ENCODE measurements at regions not wholly inside any gene's neighbourhood (a gene's known extent, or its start where the extent isn't known, plus 50 kb on each side); places are given as distances from the start of the nearest gene placed in this dataset.

DNA sequence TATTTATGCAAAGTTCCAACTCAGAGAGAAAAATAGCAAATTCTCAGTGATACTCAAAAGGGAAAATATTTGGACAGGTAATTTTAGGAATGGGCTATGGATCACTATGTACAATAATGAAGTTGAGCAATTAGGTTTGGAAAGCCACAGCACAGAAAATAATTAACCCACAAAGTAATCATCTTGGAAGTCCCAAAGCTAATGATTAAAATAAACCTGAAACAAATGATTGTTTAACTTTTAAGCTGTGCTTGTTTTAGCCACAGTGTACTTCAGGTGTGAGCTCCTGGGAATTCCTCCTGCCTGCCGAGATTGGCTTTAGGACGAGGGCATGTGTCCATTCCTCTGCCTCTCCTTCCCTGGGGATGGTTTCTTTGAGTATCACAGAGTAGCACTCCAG lies 403.9 kb downstream of the ZSWIM6 start:
- DNase-seq (ENCODE audit: low spot score) (no peak), FAIRE-seq (no peak)

DNA sequence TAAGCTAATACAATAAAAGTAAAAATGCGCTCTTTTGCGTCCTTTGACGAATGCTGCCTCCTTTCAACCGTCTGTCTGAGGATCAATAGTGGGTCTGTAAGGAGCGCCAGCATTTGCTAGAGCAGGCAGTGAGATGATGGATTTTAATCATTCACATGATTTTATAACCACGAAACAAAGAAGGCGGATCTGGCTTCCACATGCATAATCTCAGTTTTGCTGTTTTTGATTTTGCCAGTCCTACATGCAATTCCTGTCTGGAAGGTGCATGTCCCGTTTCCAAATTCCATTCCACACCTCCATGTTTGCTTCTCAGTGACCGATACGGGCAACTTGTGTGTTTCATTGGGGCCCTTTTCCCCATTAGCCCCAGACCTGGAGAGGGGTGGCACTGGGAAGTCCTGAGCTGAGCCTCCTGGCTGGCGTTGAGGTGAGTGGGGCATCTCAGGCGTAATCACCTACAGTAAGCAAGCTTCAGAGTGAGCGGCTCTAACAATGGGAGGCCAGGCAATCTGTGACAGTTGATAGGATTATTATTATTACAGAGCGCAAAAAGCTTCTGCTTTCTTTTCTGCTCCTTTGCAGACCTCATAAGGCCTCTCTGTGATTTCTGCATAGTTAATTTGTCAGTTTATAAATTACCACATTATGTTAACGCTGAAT lies 405.4 kb downstream of the ZSWIM6 start:
- no peak for DNase-seq (ENCODE audit: low spot score)
- no peak for FAIRE-seq

DNA sequence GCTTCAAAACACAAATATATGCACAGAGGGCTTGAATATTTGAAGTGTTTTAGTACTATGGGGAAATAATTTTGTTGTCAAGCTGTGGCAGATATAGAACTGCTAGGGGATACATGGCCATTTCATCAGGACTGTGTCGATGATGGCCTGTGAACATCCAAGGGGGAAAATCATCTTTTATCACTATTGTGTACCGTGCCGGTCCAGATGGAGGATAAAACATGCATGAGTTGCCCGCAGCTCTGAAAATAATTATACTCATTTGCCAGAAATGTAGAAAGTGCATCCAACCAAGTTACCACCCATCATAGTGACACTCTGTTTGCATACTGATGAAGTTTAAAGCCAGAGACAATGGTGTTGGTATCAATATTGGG lies 405.9 kb downstream of the ZSWIM6 start:
- no peak for FAIRE-seq
- no peak for DNase-seq (ENCODE audit: low spot score)

DNA sequence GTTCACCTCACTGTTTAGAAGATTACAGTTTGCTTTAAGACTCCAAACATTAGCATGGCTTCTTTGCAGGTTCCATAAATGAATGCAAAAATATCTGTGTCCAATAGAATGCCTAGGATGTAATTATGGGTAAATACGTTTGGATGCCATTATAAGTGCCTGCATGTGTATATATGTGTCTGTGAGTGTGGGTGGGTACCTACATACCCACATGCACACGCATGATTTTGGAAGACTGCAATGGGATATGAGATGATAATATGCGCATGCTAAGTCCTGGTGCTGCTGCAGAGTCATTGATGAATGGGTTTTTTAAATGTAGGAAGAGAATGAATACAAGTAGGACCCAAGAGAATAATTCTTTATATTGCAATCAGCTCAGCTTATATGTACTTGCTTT lies 406.4 kb downstream of the ZSWIM6 start:
- DNase-seq (ENCODE audit: low spot score) (no peak), FAIRE-seq (no peak)

DNA sequence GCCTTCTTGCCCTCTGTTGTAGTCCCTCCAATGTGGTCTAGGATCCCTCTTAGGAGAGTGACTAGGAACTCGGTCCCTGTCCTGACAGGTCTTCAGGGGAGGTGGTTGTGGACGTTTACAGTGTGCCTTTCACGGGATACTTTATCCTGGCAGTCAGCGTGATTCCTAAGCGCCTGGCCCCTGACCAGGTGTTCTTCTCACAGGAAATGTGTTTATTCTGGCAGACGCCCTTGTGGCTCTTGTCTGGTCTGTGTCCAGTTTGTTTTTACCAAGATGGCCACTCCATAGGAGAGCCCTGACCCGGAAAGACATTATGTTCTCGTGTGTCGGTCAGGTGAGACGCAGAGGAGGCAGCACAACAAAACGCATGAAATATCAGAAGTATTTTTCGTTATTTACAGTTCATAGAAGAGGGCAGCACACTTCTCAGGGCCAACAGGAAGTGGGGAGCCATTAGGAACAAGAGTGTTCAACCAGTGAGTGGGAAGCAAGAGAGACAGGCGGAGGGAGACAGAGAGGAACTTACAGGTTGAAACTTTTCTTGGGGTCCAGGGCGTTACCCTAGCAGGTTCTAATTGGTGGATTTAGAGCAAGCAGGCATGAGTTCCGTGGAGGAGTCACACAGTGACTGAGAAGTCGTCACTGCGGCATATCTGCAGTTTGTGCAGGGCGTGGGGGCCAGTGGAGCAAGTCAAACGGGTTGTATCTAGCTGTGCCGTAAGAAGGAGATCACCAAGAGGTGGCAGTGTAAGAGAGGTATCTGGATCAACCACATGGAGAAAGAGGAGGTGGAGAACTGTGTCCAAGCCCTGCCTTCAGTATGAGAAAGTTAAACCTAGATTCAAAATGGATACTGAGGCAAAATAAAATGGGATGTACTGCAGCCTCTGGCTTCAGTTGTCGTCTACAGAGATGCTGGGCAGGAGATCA lies 412.9 kb downstream of the ZSWIM6 start:
- no peak for DNase-seq (ENCODE audit: low spot score)
- FAIRE-seq = no peak

DNA sequence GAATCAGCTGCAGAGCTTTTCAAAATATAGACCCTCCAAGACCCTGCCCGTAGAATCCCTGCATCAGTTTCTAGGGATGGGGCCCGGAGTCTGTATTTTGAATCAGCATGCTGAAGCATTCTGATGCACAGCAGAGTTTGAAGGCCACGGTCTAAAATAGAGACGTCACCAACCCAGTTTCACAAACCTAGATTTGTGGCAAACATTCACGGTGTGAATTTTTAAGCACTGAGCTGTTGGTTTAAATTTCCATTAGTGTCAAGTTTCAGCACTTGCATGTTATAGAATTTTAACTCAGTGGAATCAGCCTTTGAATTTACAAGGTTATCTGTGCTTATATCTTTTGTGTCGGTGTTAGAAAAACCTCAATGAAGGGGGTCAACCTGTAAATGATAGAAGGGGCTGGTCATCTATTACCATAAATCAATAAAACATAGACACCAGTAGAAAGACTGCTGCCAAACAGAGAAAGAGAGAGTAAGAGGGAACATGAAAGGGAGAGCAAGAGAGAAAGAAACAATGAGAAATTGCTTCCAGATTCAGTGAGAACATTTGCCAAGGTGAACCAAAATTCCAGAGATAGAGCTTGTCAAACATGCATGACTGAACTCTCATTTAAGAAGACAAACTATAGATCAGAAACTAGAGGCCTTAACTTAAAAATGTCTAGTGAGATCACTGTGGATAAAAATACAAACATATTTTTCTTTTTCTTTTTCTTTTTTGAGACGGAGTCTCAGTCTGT lies 414.9 kb downstream of the ZSWIM6 start:
- FAIRE-seq = no peak
- no peak for DNase-seq (ENCODE audit: low spot score)

DNA sequence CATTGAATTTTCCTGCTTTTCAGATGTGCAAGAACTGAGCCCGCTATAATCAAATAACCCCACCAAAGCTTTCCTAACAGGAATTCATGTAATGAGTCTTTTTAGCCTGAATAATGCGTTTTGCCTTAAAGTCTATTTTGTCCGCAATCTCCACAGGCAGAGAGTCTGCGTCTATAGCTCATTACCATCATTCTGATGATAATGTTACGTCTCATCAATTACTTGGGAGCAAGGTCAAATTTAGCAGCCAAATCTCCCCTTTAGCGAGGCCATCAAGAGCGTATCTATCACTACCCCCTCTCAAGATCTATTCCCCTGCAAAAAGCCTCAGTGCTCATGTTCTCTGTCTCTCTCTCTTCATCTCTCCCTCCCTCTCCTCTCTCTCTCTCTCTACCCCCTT lies 416.1 kb downstream of the ZSWIM6 start:
- FAIRE-seq (no peak), DNase-seq (ENCODE audit: low spot score) (no peak)

DNA sequence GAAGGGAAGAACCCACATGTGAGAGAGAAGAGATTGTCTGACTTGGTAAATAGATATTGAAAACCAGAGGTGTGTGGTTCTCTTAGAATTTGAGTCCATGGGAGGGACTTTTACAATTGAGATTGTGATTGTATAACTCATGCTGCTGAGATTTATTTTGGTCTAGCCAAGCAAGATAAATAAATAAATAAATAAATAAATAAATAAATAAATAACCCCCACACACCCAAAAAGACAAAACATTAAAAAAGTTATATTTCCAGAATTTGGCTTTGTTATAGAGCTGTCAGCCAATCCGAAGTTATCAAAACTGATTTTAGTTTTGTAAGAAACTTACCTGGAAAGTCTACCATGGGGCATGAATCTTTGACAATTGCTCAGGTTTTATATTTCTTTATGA lies 416.6 kb downstream of the ZSWIM6 start:
- FAIRE-seq = no peak
- DNase-seq (ENCODE audit: low spot score) = no peak

DNA sequence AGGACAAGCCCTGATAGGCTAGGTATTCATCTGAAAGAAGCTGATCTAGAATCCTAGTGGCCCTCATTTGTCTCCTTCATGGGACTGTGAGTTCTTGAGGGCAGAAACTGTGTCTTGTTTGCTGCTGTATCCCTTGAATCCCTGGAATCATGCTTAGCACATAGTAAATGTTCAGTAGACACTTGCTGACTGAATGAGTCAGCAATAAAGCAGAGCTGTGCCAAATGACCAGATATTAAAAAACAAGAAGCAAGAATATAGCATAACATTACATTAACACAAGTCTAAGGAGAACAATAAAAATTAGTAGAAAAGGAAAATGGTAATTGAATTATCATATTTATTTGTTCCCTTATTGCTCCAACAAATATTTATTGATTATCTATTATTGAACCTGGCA lies 420.5 kb downstream of the ZSWIM6 start:
- DNase-seq (ENCODE audit: low spot score) = no peak
- no peak for FAIRE-seq

DNA sequence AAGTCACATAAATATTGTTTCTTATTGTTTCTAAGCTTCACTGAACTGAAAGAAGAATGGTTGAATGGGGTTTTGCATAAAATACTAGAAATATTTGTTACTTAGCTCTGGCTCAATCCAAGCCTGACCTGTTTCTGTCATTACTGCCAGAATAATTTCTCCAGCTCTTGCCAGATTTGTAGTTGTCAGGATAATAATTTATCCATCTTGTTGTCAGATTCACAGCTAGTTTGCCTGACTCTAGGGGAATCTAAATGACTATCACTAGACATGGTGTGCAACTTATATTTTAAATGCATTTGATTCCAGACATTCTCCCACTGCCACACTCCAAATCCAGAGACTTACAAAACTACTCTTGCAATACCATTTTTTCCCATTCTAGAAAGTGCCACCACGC lies 422.7 kb downstream of the ZSWIM6 start:
- no peak for DNase-seq (ENCODE audit: low spot score)
- no peak for FAIRE-seq

DNA sequence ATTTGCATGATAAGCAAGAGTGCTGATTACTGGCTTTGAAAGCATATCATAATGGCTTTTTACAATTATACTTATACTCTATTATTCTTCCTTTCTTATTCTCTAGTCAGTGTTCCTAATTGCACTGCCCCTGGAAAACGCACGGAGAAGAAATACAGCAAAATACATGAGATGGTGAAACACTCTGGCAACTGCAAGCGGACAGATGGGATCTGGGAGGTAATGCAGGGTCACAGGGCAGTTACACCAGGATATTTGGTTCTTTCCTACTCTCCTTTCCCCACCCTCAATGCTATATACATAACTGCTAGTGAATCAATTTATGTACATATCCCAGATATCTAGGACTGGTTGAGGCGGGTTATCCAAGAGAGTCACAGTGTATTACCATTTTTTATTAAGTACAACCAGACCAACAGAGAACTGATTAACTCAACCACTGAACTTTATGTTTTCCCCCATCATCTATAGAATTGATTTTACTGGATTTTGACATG lies 423.7 kb downstream of the ZSWIM6 start:
- DNase-seq (ENCODE audit: low spot score) (no peak), FAIRE-seq (no peak)

DNA sequence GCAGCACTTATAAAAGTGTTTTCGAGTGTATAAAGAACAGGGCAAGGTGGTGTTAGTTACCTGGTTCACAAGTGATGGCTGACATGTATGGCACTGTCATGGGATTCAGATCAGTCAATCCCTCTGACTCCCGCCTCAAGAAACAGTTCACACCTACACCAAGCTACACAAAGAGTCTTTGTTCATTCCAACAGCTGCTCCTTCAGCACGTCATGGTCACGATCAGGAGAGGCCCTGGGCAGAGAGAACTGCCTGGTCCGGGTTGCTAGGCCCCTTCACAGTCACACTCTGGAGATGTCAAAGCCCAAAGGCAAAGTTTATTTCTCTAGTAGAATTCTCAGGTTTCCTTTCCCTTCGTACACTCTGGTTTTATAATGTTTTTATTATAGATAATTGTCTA lies 426.7 kb downstream of the ZSWIM6 start:
- no peak for DNase-seq (ENCODE audit: low spot score)
- no peak for FAIRE-seq

DNA sequence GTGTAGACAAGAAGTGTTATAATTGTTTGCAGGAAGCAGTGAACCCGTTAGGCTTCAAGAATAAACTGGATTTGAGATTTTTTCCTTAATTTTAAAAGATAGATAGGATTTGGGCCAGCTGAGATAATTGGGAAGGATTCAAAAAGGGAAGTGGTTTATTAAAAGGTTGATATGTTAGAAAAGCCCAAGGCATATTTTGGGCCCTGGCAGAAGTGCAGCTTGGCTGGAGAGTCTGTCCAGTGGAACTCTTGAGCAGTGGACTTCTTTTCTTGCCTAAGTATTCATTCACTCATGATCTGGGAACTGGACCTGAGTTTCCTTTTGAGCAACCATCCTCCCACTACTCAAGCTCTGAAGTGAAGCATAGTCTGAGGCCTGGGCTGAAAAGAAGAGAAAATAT lies 433.4 kb downstream of the ZSWIM6 start:
- FAIRE-seq (no peak), DNase-seq (ENCODE audit: low spot score) (no peak)

DNA sequence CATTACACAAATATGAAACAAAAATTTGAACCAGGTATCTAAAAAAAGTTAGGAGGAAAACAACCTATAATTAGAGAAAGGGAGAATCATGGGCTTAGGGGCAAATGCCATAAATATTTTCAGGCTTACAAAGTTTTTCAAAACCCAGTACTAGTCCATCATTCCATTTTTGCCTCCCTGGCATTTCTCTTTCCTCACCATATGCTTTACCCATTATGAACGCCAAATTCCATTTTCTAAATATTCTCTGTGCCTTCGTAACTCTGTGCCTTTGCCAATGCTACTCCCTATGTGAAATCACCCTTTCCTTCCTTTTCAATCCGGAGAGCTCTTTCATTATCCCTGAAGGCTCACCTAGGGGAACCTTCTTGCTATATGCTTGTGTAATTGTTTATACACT lies 434.1 kb downstream of the ZSWIM6 start:
- FAIRE-seq = no peak
- no peak for DNase-seq (ENCODE audit: low spot score)

DNA sequence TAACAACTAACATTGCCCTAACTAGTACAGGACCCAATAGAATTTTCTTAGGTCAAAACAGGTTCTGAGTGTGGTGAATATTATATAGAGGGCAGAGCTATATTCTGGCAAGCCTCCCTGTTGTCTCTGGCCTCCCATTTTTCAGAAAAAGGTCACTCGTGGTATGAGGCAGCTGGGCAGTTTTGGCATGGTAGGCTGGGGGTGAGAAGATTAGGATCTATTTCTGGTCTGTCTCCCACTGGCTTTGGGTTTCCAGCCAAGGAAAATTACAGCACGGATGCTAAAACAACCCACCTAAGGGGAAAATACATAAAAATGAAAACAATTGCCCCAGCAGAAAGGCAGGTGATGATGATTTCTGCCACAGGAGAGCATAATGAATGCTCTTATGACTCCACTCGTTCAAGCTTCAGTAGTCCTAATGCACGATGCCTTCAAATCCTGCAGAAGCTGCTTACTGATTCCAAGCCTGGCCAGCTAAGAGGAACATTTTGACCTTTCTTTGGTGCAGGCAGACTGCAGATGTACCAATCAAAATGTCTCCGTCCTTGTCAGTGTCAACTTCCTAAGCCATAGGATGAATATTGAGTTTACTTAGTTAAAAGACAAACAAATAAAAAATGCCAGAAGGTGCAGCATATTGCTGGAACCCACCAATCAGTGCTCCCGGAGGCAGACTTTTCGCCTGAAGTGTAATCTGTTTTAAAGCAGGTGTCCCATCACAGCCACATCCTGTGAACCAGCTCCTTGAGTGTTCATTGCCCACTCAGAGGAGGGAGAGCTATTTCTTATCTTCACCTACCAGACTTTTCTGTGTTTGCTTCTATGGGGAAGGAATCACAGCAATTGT lies 435.4 kb downstream of the ZSWIM6 start:
- DNase-seq (ENCODE audit: low spot score) = no peak
- no peak for FAIRE-seq

DNA sequence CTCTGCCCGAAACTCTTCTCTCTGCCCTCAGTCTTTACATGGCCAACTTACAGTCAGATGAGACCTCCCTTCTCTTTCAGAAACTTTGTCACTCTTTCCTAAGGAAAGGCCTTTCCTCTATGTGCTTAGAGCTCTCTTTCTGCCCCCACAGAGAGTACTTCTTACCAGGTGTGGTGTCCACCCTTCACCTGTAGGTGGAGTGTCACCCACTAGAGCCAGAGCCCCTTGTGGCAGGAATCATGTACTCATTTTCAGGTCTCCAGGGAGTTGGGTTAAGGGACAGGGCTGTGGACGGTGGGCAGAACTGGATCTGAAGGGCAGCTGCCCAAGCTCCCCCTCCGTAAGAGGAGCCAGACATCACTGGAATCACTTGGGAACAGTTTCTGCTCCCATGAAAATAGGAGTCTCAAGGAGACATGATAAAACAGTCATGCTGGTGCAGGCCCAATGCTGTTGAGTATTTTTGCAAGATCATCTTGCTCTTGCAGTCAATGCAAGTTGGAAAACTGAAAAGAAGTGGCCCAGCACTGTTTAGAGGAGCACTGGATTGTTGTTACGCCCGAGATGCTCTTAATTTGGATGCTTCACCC lies 436.7 kb downstream of the ZSWIM6 start:
- FAIRE-seq (no peak), DNase-seq (ENCODE audit: low spot score) (peak; percentile 58)

DNA sequence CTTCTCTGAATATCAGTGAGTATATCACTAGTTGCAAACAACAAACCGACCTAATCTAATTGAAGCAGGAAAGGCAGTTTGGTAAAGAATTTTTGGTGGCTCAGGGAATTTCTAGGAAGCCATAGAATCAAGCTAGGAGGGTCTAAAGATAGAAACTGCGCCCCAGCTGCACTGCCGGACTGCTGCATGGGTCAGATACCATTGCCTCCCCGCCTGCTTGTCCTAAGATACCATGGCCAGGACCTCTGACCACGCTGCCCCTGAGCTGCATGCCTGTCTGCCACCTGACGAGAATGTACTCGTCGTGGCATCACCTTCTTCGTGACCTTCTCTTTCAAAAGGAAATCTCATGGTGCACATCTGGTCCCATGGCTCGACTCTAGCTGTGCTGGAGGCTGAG lies 439.0 kb downstream of the ZSWIM6 start:
- FAIRE-seq (no peak), DNase-seq (ENCODE audit: low spot score) (no peak)

DNA sequence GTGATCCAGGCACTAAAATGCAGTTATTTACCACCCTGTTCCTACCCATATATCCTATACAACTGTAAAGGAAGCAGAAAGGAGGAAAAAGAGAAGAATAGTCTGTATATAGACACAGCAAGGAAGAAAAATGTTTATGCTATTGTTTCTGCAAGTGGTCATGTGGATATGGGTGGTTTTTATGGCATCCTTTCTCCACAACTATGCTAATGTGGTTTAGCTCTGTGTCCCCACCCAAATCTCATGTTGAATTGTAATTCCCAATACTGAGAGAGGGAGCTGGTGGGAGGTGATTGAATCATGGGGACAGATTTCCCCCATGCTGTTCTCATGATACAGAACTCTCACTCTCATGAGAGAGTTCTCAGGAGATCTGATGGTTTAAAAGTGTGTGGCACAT lies 439.8 kb downstream of the ZSWIM6 start:
- FAIRE-seq = no peak
- no peak for DNase-seq (ENCODE audit: low spot score)

DNA sequence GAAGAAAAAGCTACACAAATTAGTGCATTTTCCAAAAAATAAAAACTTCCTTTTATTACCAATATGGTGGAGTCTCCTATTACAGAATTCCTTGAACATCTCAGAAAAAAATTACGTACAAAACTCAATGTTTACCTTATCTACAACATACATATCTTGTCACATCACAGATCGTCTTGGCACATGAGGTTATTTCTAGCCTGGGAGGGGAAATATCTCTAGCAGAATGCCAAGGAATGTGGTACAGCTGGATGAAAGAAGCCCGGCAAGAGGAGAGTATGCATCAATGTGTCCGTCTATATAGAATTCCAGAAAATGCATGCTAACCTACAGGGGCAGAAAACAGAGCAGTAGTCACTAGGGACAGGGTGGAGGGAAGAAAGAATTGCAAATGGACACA lies 443.8 kb downstream of the ZSWIM6 start:
- no peak for DNase-seq (ENCODE audit: low spot score)
- no peak for FAIRE-seq

DNA sequence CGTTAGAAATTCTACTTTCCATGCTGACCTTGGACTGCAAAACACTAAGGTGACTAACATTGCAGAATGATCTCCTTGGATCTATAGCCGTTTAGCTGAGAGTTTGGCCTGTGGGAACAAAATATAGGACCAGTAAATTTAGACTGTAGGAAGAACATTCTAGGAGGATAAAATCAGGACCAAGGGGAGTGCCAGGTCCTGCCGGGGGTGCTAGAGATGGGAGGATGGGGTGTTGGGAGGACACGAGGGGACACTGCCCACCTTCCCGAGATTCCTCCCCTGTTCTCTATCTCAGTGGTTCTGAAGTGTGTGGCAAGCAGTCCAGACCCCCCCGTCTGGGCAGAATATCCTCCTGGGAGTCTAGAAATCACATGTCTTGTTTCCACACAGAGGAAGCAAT lies 445.2 kb downstream of the ZSWIM6 start:
- no peak for DNase-seq (ENCODE audit: low spot score)
- no peak for FAIRE-seq

DNA sequence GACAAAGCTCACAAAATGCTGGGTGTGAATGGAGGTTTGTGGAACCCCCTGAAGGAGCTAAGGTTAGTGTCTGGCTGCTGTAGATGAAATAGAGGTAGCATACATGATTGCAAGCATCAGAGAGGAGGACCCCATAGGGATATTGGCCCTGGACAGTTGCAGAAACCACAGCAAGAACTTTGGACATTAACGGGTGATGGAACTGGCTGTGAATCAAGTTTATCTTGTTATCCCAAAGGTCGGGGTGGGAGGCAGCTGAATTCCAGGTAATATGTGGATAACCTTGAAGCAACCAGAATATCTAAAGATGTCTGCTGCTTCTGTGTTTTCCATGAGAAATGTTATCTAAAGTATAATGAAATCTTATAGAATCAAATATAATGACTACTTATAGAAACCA lies 447.7 kb downstream of the ZSWIM6 start:
- DNase-seq (ENCODE audit: low spot score) (no peak), FAIRE-seq (no peak)
